SK-N-SH treated with all-trans-retinoic acid at 6 μM for 48 hours (cell line): ENCODE measurements at regions not wholly inside any gene's neighbourhood (a gene's known extent, or its start where the extent isn't known, plus 50 kb on each side); places are given as distances from the start of the nearest gene placed in this dataset.

ENCODE experiments used
- ATAC-seq: fragments of 200-7000 bp; cut with Tn5 transposase; 3 replicates; pipeline ENCODE4 v1.9.1; 2020; ENCODE audit warnings: mild to moderate bottlenecking, moderate library complexity
- ARNTL ChIP-seq: fragments of 450-650 bp; formaldehyde crosslinking; IDR thresholded peaks from 2 replicates; pipeline ENCODE4 v1.5.0; 2020; ENCODE audit warnings: low read depth, mild to moderate bottlenecking, moderate library complexity, borderline replicate concordance
- BACH2 ChIP-seq: fragments of 250-450 bp; sonication (Bioruptor Pico); IDR thresholded peaks from 2 replicates; pipeline ENCODE4 v1.9.0; 2021; ENCODE audit warnings: mild to moderate bottlenecking, borderline replicate concordance
- CSDC2 ChIP-seq: fragments of 250-450 bp; sonication (Bioruptor Pico); IDR thresholded peaks from 2 replicates; pipeline ENCODE4 v1.5.0; 2020; ENCODE audit warnings: mild to moderate bottlenecking, moderate library complexity
- ESRRG ChIP-seq: fragments of 250-450 bp; sonication (Bioruptor Pico); IDR thresholded peaks from 2 replicates; pipeline ENCODE4 v1.6.1; 2021; ENCODE audit warnings: mild to moderate bottlenecking
- GLIS3 ChIP-seq: fragments of 250-450 bp; sonication (Bioruptor Pico); IDR thresholded peaks from 2 replicates; pipeline ENCODE4 v1.5.0; 2020; ENCODE audit warnings: mild to moderate bottlenecking, moderate library complexity
- ISL1 ChIP-seq: fragments of 250-450 bp; sonication (Bioruptor Pico); IDR thresholded peaks from 2 replicates; pipeline ENCODE4 v2.1.2; 2022; ENCODE audit warnings: mild to moderate bottlenecking, moderate library complexity
- OSR1 ChIP-seq: fragments of 250-450 bp; sonication (Bioruptor Pico); IDR thresholded peaks from 2 replicates; pipeline ENCODE4 v1.8.0; 2022; ENCODE audit warnings: moderate library complexity, mild to moderate bottlenecking, inconsistent platforms
- PPARA ChIP-seq: fragments of 250-450 bp; sonication (Bioruptor Pico); IDR thresholded peaks from 2 replicates; pipeline ENCODE4 v1.5.0; 2020; ENCODE audit warnings: mild to moderate bottlenecking, borderline replicate concordance
- RARB ChIP-seq: fragments of 250-450 bp; sonication (Bioruptor Pico); IDR thresholded peaks from 2 replicates; pipeline ENCODE4 v1.8.0; 2021; ENCODE audit warnings: mild to moderate bottlenecking, moderate library complexity
- SNAI2 ChIP-seq: fragments of 250-450 bp; sonication (Bioruptor Pico); IDR thresholded peaks from 2 replicates; pipeline ENCODE4 v1.5.0; 2020; ENCODE audit warnings: mild to moderate bottlenecking, moderate library complexity
- TCF4 ChIP-seq: fragments of 250-450 bp; sonication (Bioruptor Pico); IDR thresholded peaks from 2 replicates; pipeline ENCODE4 v1.8.0; 2021; ENCODE audit warnings: mild to moderate bottlenecking, moderate library complexity, borderline replicate concordance
- TOX ChIP-seq: fragments of 250-450 bp; sonication (Bioruptor Pico); IDR thresholded peaks from 2 replicates; pipeline ENCODE4 v1.8.0; 2021; ENCODE audit warnings: mild to moderate bottlenecking, moderate library complexity, borderline replicate concordance
- ZC3H10 ChIP-seq: fragments of 250-450 bp; sonication (Bioruptor Pico); IDR thresholded peaks from 2 replicates; pipeline ENCODE4 v1.5.1; 2021; ENCODE audit warnings: mild to moderate bottlenecking, moderate library complexity
- ZFP3 ChIP-seq: fragments of 250-450 bp; sonication (Bioruptor Pico); IDR thresholded peaks from 2 replicates; pipeline ENCODE4 v1.5.0; 2020; ENCODE audit warnings: mild to moderate bottlenecking, moderate library complexity
- ZNF565 ChIP-seq: fragments of 450-650 bp; formaldehyde crosslinking; conservative IDR thresholded peaks from 2 replicates; pipeline ENCODE4 v1.5.0; 2020; ENCODE audit warnings: low read depth, mild to moderate bottlenecking, moderate library complexity
- ZNF70 ChIP-seq: fragments of 450-650 bp; formaldehyde crosslinking; IDR thresholded peaks from 2 replicates; pipeline ENCODE4 v1.5.0; 2020; ENCODE audit warnings: mild to moderate bottlenecking, moderate library complexity
- ZNF8 ChIP-seq: fragments of 450-650 bp; formaldehyde crosslinking; IDR thresholded peaks from 2 replicates; pipeline ENCODE4 v1.5.0; 2020; ENCODE audit warnings: mild to moderate bottlenecking, moderate library complexity
- TF ChIP-seq, protein P1 (sequence below): fragments of 250-450 bp; sonication (Bioruptor Pico); IDR thresholded peaks from 2 replicates; pipeline ENCODE4 v1.8.0; 2020; ENCODE audit warnings: mild to moderate bottlenecking, moderate library complexity, borderline replicate concordance
- TF ChIP-seq, protein P2 (sequence below): fragments of 250-450 bp; sonication (Bioruptor Pico); IDR thresholded peaks from 2 replicates; pipeline ENCODE4 v1.5.1; 2021; ENCODE audit warnings: mild to moderate bottlenecking, moderate library complexity
- TF ChIP-seq, protein P3 (sequence below): fragments of 250-450 bp; sonication (Bioruptor Pico); IDR thresholded peaks from 2 replicates; pipeline ENCODE4 v1.5.1; 2020; ENCODE audit warnings: low read depth, mild to moderate bottlenecking, moderate library complexity
- TF ChIP-seq, protein P4 (sequence below): fragments of 250-450 bp; sonication (Bioruptor Pico); IDR thresholded peaks from 2 replicates; pipeline ENCODE4 v1.8.0; 2021; ENCODE audit warnings: low read depth, mild to moderate bottlenecking, moderate library complexity, borderline replicate concordance
- TF ChIP-seq, protein P5 (sequence below): fragments of 250-450 bp; sonication (Bioruptor Pico); IDR thresholded peaks from 2 replicates; pipeline ENCODE4 v1.5.0; 2020; ENCODE audit warnings: mild to moderate bottlenecking, moderate library complexity

DNA sequence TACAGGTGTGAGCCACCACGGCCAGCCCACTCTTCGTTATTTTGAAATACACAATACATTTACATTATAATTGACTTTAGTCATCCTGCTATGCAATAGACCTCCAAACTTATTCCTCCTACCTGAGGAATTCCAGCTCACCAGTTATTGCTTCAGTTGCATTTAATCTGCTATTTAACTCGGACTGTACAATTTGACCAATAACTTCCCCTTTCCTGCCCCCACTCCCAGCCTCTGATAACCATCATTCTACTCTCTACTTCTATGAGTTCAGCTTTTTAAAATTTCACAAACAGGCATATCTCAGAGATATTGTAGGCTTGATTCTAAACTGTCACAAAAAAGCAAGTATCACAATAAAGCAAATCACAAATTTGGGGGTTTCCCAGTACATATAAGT is 157.0 kb downstream of the COPRS start:
- ATAC-seq: no peak

DNA sequence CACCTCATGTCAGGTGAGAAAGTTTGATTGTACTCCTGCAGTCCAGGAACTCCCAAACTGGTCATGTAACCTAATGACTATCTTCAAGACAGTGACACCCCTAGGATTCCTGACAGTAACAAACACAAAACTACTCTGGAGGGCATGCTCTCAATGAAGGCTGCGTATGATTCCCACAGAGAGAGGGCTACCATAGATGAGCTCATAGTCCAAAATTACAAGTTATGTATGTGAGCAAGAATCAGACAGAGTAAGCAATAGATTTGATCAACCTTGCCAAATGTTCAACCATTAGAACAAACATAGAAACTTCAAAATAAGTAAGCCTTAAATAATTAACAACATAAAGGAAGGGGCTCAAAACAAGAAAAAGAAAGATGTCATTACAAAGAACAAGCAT is 158.1 kb downstream of the COPRS start:
- no peak for ATAC-seq
- no peak for TF ChIP-seq TCF4 (CRISPR knock-in tag)
- TF ChIP-seq GLIS3: no peak
- TF ChIP-seq ESRRG (CRISPR knock-in tag): no peak
- no peak for TF ChIP-seq PPARA
- TF ChIP-seq, protein P1, sequence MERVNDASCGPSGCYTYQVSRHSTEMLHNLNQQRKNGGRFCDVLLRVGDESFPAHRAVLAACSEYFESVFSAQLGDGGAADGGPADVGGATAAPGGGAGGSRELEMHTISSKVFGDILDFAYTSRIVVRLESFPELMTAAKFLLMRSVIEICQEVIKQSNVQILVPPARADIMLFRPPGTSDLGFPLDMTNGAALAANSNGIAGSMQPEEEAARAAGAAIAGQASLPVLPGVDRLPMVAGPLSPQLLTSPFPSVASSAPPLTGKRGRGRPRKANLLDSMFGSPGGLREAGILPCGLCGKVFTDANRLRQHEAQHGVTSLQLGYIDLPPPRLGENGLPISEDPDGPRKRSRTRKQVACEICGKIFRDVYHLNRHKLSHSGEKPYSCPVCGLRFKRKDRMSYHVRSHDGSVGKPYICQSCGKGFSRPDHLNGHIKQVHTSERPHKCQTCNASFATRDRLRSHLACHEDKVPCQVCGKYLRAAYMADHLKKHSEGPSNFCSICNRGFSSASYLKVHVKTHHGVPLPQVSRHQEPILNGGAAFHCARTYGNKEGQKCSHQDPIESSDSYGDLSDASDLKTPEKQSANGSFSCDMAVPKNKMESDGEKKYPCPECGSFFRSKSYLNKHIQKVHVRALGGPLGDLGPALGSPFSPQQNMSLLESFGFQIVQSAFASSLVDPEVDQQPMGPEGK (CRISPR knock-in tag): no peak
- no peak for TF ChIP-seq SNAI2 (CRISPR knock-in tag)
- TF ChIP-seq, protein P2, sequence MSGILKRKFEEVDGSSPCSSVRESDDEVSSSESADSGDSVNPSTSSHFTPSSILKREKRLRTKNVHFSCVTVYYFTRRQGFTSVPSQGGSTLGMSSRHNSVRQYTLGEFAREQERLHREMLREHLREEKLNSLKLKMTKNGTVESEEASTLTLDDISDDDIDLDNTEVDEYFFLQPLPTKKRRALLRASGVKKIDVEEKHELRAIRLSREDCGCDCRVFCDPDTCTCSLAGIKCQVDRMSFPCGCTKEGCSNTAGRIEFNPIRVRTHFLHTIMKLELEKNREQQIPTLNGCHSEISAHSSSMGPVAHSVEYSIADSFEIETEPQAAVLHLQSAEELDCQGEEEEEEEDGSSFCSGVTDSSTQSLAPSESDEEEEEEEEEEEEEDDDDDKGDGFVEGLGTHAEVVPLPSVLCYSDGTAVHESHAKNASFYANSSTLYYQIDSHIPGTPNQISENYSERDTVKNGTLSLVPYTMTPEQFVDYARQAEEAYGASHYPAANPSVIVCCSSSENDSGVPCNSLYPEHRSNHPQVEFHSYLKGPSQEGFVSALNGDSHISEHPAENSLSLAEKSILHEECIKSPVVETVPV (CRISPR knock-in tag): no peak
- TF ChIP-seq ZNF565 (CRISPR knock-in tag): no peak
- no peak for TF ChIP-seq ARNTL (CRISPR knock-in tag)
- no peak for TF ChIP-seq ZNF70 (CRISPR knock-in tag)
- no peak for TF ChIP-seq BACH2 (CRISPR knock-in tag)
- TF ChIP-seq OSR1 (CRISPR knock-in tag): no peak
- TF ChIP-seq ZFP3 (CRISPR knock-in tag): no peak
- TF ChIP-seq, protein P3, sequence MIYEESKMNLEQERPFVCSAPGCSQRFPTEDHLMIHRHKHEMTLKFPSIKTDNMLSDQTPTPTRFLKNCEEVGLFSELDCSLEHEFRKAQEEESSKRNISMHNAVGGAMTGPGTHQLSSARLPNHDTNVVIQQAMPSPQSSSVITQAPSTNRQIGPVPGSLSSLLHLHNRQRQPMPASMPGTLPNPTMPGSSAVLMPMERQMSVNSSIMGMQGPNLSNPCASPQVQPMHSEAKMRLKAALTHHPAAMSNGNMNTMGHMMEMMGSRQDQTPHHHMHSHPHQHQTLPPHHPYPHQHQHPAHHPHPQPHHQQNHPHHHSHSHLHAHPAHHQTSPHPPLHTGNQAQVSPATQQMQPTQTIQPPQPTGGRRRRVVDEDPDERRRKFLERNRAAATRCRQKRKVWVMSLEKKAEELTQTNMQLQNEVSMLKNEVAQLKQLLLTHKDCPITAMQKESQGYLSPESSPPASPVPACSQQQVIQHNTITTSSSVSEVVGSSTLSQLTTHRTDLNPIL (CRISPR knock-in tag): no peak
- TF ChIP-seq TOX: no peak
- TF ChIP-seq, protein P4, sequence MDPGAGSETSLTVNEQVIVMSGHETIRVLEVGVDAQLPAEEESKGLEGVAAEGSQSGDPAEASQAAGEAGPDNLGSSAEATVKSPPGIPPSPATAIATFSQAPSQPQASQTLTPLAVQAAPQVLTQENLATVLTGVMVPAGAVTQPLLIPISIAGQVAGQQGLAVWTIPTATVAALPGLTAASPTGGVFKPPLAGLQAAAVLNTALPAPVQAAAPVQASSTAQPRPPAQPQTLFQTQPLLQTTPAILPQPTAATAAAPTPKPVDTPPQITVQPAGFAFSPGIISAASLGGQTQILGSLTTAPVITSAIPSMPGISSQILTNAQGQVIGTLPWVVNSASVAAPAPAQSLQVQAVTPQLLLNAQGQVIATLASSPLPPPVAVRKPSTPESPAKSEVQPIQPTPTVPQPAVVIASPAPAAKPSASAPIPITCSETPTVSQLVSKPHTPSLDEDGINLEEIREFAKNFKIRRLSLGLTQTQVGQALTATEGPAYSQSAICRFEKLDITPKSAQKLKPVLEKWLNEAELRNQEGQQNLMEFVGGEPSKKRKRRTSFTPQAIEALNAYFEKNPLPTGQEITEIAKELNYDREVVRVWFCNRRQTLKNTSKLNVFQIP (CRISPR knock-in tag): no peak
- TF ChIP-seq CSDC2: no peak
- TF ChIP-seq ZC3H10: no peak
- no peak for TF ChIP-seq ZNF8 (CRISPR knock-in tag)

More for the DNA sequence above, 157.0 kb downstream of the COPRS start:
- TF ChIP-seq PPARA (no peak), TCF4 (CRISPR knock-in tag) (no peak), CSDC2 (no peak), ISL1 (no peak), ESRRG (CRISPR knock-in tag) (no peak), ZNF70 (CRISPR knock-in tag) (no peak), ARNTL (CRISPR knock-in tag) (no peak), OSR1 (CRISPR knock-in tag) (no peak), RARB (no peak), TOX (no peak), GLIS3 (no peak), ZNF8 (CRISPR knock-in tag) (no peak)
- TF ChIP-seq, protein P2 (CRISPR knock-in tag): no peak
- TF ChIP-seq, protein P1 (CRISPR knock-in tag): no peak

DNA sequence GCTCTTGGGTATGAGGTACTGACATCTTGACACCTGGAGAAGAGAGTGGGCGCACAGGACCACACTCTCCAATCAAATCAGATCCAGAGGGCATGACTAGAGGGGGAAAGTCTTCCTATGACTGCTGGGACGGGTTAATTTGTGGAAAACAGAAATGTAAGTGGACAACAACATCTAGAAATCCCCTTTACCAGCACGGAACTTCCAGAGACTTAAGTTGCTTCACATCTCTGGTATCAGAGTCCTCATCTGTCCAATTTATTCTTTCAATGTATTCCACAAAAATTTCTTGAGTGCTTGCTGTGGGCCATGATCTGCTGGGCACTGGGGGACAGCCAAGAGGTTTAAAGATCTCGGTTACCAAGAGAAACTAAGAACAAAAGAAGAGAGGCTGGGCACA is 159.2 kb downstream of the COPRS start:
- ATAC-seq: no peak
- TF ChIP-seq ZFP3 (CRISPR knock-in tag) (no peak), TCF4 (CRISPR knock-in tag) (no peak), GLIS3 (no peak), ZC3H10 (no peak)
- TF ChIP-seq, protein P4 (CRISPR knock-in tag): no peak
- TF ChIP-seq, protein P2 (CRISPR knock-in tag): no peak
- TF ChIP-seq, protein P5, sequence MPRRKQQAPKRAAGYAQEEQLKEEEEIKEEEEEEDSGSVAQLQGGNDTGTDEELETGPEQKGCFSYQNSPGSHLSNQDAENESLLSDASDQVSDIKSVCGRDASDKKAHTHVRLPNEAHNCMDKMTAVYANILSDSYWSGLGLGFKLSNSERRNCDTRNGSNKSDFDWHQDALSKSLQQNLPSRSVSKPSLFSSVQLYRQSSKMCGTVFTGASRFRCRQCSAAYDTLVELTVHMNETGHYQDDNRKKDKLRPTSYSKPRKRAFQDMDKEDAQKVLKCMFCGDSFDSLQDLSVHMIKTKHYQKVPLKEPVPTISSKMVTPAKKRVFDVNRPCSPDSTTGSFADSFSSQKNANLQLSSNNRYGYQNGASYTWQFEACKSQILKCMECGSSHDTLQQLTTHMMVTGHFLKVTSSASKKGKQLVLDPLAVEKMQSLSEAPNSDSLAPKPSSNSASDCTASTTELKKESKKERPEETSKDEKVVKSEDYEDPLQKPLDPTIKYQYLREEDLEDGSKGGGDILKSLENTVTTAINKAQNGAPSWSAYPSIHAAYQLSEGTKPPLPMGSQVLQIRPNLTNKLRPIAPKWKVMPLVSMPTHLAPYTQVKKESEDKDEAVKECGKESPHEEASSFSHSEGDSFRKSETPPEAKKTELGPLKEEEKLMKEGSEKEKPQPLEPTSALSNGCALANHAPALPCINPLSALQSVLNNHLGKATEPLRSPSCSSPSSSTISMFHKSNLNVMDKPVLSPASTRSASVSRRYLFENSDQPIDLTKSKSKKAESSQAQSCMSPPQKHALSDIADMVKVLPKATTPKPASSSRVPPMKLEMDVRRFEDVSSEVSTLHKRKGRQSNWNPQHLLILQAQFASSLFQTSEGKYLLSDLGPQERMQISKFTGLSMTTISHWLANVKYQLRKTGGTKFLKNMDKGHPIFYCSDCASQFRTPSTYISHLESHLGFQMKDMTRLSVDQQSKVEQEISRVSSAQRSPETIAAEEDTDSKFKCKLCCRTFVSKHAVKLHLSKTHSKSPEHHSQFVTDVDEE (CRISPR knock-in tag): no peak
